ENCODE measurements at regions not wholly inside any gene's neighbourhood (a gene's known extent, or its start where the extent isn't known, plus 50 kb on each side); places are given as distances from the start of the nearest gene placed in this dataset.

- Histone ChIP-seq H4K20me1 (ENCODE audit: low read depth, low read length) (no peaks in the 10 kb centered on the region), H3K27me3 (ENCODE audit: low read length) (no peaks in the 10 kb centered on the region), H3K9me2 (replicated peaks; ENCODE audit: insufficient read depth, low read length) (no peaks in the 10 kb centered on the region), H3K9ac (ENCODE audit: low read length) (no peak overlapping the region), H3K4me2 (ENCODE audit: low read depth, low read length, poor library complexity, severe bottlenecking) (no peak overlapping the region), H3K36me3 (ENCODE audit: low read length) (no peaks in the 10 kb centered on the region), H3K9me3 (ENCODE audit: insufficient read depth, low read length) (no peaks in the 10 kb centered on the region), H3K27ac (ENCODE audit: low read depth, low read length) (no peak overlapping the region), H3F3A (ENCODE audit: insufficient read depth) (no peaks in the 10 kb centered on the region), H2AFZ (ENCODE audit: low read depth, low read length, severe bottlenecking) (no peak overlapping the region), H3K4me3 (ENCODE audit: insufficient read depth, low read length, poor library complexity, severe bottlenecking) (no peak overlapping the region), H3K79me2 (ENCODE audit: insufficient read depth, low read length) (no peaks in the 10 kb centered on the region)
- TF ChIP-seq EZH2phosphoT487 (conservative IDR thresholded peaks at IDR 0.05; ENCODE audit: low read length): no peak
- TF ChIP-seq, protein P1, sequence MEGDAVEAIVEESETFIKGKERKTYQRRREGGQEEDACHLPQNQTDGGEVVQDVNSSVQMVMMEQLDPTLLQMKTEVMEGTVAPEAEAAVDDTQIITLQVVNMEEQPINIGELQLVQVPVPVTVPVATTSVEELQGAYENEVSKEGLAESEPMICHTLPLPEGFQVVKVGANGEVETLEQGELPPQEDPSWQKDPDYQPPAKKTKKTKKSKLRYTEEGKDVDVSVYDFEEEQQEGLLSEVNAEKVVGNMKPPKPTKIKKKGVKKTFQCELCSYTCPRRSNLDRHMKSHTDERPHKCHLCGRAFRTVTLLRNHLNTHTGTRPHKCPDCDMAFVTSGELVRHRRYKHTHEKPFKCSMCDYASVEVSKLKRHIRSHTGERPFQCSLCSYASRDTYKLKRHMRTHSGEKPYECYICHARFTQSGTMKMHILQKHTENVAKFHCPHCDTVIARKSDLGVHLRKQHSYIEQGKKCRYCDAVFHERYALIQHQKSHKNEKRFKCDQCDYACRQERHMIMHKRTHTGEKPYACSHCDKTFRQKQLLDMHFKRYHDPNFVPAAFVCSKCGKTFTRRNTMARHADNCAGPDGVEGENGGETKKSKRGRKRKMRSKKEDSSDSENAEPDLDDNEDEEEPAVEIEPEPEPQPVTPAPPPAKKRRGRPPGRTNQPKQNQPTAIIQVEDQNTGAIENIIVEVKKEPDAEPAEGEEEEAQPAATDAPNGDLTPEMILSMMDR (IDR thresholded peaks at IDR 0.05; ENCODE audit: insufficient read depth, low read length, poor library complexity, severe bottlenecking): no peak
These were observed 1095.9 kb upstream of the SORCS1 start for GRCh38 chr10:108260383-108260906.

DNA sequence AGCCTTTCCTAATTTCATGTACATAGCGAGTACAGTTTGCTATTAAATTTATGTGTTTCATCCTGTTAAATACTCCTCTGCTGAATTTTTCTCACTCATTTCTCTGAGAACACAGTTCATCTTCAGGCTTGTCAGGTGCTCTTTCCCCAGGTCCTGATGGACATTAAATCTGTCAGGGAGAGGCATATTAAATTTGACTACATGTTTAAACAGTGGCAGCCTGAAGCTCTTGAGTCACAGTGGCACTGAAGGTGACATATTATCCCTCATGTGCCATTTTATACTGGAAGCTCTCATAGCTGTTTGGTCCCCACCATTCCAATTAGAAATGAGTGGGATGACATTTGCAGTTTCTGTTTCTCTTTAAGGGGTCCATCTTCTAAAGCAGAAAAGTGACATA, 1089.6 kb upstream of the SORCS1 start:
- Histone ChIP-seq H2AFZ (ENCODE audit: low read depth, low read length, severe bottlenecking) (no peak overlapping the region), H3K9me3 (ENCODE audit: insufficient read depth, low read length) (no peaks in the 10 kb centered on the region), H3K36me3 (ENCODE audit: low read length) (no peaks in the 10 kb centered on the region), H3K27me3 (ENCODE audit: low read length) (no peaks in the 10 kb centered on the region), H3K79me2 (ENCODE audit: insufficient read depth, low read length) (no peaks in the 10 kb centered on the region), H3K9ac (ENCODE audit: low read length) (no peak overlapping the region), H3K4me2 (ENCODE audit: low read depth, low read length, poor library complexity, severe bottlenecking) (no peak overlapping the region), H3K4me3 (ENCODE audit: insufficient read depth, low read length, poor library complexity, severe bottlenecking) (no peak overlapping the region), H4K20me1 (ENCODE audit: low read depth, low read length) (no peaks in the 10 kb centered on the region), H3F3A (ENCODE audit: insufficient read depth) (no peaks in the 10 kb centered on the region), H3K27ac (ENCODE audit: low read depth, low read length) (no peak overlapping the region), H3K9me2 (replicated peaks; ENCODE audit: insufficient read depth, low read length) (no peaks in the 10 kb centered on the region)
- TF ChIP-seq, protein P1 (IDR thresholded peaks at IDR 0.05; ENCODE audit: insufficient read depth, low read length, poor library complexity, severe bottlenecking): no peak
- no peak for TF ChIP-seq EZH2phosphoT487 (conservative IDR thresholded peaks at IDR 0.05; ENCODE audit: low read length)

DNA sequence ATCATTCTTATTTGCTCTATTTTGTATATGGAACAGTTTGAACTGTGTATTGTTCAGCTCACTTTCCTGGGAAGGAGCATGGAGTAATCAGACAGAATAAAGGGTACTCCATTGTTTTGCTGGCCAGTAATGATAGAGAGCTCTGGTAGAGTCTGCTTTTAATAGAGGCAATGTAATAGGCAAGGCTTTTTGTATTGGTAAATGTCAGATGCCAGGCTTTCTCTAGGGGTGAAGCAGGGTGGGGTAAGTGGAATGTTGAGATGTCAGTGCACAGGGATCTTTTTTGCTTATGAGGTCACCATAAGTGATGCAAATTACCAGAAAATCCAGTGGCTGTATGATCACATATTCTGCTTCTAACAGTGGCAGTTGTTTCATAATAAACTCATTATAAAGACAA, 1088.3 kb upstream of the SORCS1 start:
- Histone ChIP-seq H3K27ac (ENCODE audit: low read depth, low read length) (no peak overlapping the region), H3K4me2 (ENCODE audit: low read depth, low read length, poor library complexity, severe bottlenecking) (no peak overlapping the region), H3F3A (ENCODE audit: insufficient read depth) (no peaks in the 10 kb centered on the region), H3K79me2 (ENCODE audit: insufficient read depth, low read length) (no peaks in the 10 kb centered on the region), H4K20me1 (ENCODE audit: low read depth, low read length) (no peaks in the 10 kb centered on the region), H3K4me3 (ENCODE audit: insufficient read depth, low read length, poor library complexity, severe bottlenecking) (no peak overlapping the region), H3K36me3 (ENCODE audit: low read length) (no peaks in the 10 kb centered on the region), H3K9me3 (ENCODE audit: insufficient read depth, low read length) (no peaks in the 10 kb centered on the region), H3K27me3 (ENCODE audit: low read length) (no peaks in the 10 kb centered on the region), H2AFZ (ENCODE audit: low read depth, low read length, severe bottlenecking) (no peak overlapping the region), H3K9me2 (replicated peaks; ENCODE audit: insufficient read depth, low read length) (no peaks in the 10 kb centered on the region), H3K9ac (ENCODE audit: low read length) (no peak overlapping the region)
- no peak for TF ChIP-seq EZH2phosphoT487 (conservative IDR thresholded peaks at IDR 0.05; ENCODE audit: low read length)
- TF ChIP-seq, protein P1 (IDR thresholded peaks at IDR 0.05; ENCODE audit: insufficient read depth, low read length, poor library complexity, severe bottlenecking): no peak
